Uterus (tissue), 2 donors: ENCODE measurements at regions not wholly inside any gene's neighbourhood (a gene's known extent, or its start where the extent isn't known, plus 50 kb on each side); places are given as distances from the start of the nearest gene placed in this dataset.

ENCODE experiments used
- POLR2A ChIP-seq, 2 donors: fragments of 450-650 bp; IDR thresholded peaks; one replicate each; pipeline ENCODE4 v1.6.1; 2016; ENCODE audit warnings: antibody characterized with exemption in 2 of 2, mild to moderate bottlenecking in 1 of 2, moderate library complexity in 1 of 2
- TF ChIP-seq, protein P1 (sequence below), 4 experiments: fragments of 200-600 bp in 2 of 4; fragments of 450-650 bp in 2 of 4; sonication (generic) in 2 of 4; IDR thresholded peaks; one replicate each; pipeline ENCODE4 v1.5.1; 2016 to 2019; ENCODE audit warnings: antibody characterized with exemption in 4 of 4, mild to moderate bottlenecking in 2 of 4, moderate library complexity in 1 of 4

DNA sequence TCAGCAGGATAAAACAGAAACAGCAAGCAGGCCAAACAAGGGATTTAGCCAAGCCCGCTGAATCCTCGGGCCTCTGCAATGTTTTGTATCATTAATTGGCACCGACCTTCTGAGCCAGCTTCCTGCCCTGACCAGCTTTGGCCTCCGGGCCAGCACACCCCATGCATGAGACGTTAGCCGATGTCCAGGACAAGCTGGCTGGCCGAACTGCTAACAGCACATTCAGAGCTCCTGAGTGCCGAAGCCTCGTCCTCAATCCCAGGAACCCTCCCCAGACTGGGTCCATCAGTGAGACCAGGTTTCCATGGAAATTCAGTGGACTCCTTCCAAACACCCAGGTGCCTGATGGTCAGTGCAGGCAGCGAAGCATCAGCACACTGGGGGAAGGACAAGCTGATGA lies 134.3 kb upstream of the PFKP start:
- TF ChIP-seq, protein P1, sequence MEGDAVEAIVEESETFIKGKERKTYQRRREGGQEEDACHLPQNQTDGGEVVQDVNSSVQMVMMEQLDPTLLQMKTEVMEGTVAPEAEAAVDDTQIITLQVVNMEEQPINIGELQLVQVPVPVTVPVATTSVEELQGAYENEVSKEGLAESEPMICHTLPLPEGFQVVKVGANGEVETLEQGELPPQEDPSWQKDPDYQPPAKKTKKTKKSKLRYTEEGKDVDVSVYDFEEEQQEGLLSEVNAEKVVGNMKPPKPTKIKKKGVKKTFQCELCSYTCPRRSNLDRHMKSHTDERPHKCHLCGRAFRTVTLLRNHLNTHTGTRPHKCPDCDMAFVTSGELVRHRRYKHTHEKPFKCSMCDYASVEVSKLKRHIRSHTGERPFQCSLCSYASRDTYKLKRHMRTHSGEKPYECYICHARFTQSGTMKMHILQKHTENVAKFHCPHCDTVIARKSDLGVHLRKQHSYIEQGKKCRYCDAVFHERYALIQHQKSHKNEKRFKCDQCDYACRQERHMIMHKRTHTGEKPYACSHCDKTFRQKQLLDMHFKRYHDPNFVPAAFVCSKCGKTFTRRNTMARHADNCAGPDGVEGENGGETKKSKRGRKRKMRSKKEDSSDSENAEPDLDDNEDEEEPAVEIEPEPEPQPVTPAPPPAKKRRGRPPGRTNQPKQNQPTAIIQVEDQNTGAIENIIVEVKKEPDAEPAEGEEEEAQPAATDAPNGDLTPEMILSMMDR (IDR thresholded peaks at IDR 0.05): no peak
- TF ChIP-seq POLR2A (IDR thresholded peaks at IDR 0.05): no peak
